Peyer's patch (tissue), 4 donors: ENCODE measurements at regions not wholly inside any gene's neighbourhood (a gene's known extent, or its start where the extent isn't known, plus 50 kb on each side); places are given as distances from the start of the nearest gene placed in this dataset.

Source experiments
- DNase-seq, 3 donors: peaks; one replicate each; pipeline ENCODE4 v3.0.0-alpha.2; 2017 to 2019
- H3K27ac ChIP-seq, 4 donors: fragments of 200-600 bp; sonication (generic); one replicate each; pipeline ENCODE4 v1.5.1; 2016 to 2019
- H3K27me3 ChIP-seq, 2 donors: fragments of 200-600 bp; sonication (generic); one replicate each; pipeline ENCODE4 v1.5.1; 2019
- H3K36me3 ChIP-seq, 3 donors: fragments of 200-600 bp; sonication (generic); one replicate each; pipeline ENCODE4 v1.5.1; 2016 to 2019
- H3K4me1 ChIP-seq, 4 donors: fragments of 200-600 bp; sonication (generic); one replicate each; pipeline ENCODE4 v1.5.1; 2016 to 2019
- H3K4me3 ChIP-seq, 4 donors: fragments of 200-600 bp; sonication (generic); 1 replicate in 3 of 4; 2 replicates in 1 of 4; pipeline ENCODE4 v1.5.1; 2016 to 2019; ENCODE audit warnings: mild to moderate bottlenecking in 1 of 4
- H3K9me3 ChIP-seq, 4 donors: fragments of 200-600 bp; sonication (generic); one replicate each; pipeline ENCODE4 v1.5.1; 2016 to 2019; ENCODE audit warnings: mild to moderate bottlenecking in 1 of 4
- CTCF ChIP-seq, 6 experiments: fragments of 450-650 bp in 4 of 6; fragments of 200-600 bp in 2 of 6; sonication (generic) in 1 of 6; IDR thresholded peaks; one replicate each; pipeline ENCODE4 v1.5.1; 2017 to 2019; ENCODE audit warnings: antibody characterized with exemption in 6 of 6, mild to moderate bottlenecking in 3 of 6, moderate library complexity in 1 of 6
- POLR2A ChIP-seq, 2 donors: fragments of 450-650 bp; IDR thresholded peaks; one replicate each; pipeline ENCODE4 v1.5.1; 2017; ENCODE audit warnings: antibody characterized with exemption in 2 of 2, mild to moderate bottlenecking in 2 of 2, moderate library complexity in 2 of 2

- H3K27me3 ChIP-seq: no peaks in the 10 kb centered on the region
- no peaks in the 10 kb centered on the region for H3K36me3 ChIP-seq
- H3K4me3 ChIP-seq: no peak overlapping the region
- H3K9me3 ChIP-seq: no peaks in the 10 kb centered on the region
- no peak for DNase-seq
- H3K27ac ChIP-seq: no peak overlapping the region
- TF ChIP-seq CTCF (IDR thresholded peaks at IDR 0.05) (no peak), POLR2A (IDR thresholded peaks at IDR 0.05) (no peak)
- peaks cover 0 to 4% (median under 1%) of the 10 kb centered on the region in 4 donors for H3K4me1 ChIP-seq
Measured at GRCh38 chr4:71181332-71181731, 157.5 kb upstream of the SLC4A4 start.

GRCh38 chr4:71184195-71184781, 154.5 kb upstream of the SLC4A4 start:
- Histone ChIP-seq H3K4me3 (no peak overlapping the region), H3K36me3 (no peaks in the 10 kb centered on the region), H3K27ac (no peak overlapping the region), H3K9me3 (no peaks in the 10 kb centered on the region), H3K27me3 (no peaks in the 10 kb centered on the region), H3K4me1 (peaks cover 0 to 14% (median 2%) of the 10 kb centered on the region in 4 donors)
- DNase-seq: peak in 2 of 3 donors; percentile 39 to 86
- TF ChIP-seq POLR2A (IDR thresholded peaks at IDR 0.05) (no peak), CTCF (IDR thresholded peaks at IDR 0.05) (peak; percentile 17 to 82 (median 70))

DNA sequence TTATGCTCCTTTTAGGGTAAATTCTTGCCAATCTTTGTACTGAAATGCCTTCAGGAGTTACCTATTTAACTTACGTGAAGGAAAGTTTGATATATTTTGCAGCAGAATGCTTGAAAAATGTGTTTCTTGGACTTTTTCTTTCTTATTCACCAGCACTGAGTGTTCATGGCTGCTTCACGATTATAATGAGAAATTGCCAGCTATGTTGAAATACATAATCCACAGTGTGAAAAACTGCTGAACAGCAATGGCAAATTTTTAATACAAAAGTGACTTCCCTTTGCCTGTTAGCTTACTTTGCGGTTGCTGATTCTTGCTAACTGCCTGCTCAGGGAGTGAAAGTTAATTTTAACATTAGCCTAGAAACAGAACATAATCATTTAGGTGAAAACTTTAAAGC, 153.8 kb upstream of the SLC4A4 start:
- H3K27ac ChIP-seq: no peak overlapping the region
- peaks cover 0 to 14% (median 2%) of the 10 kb centered on the region in 4 donors for H3K4me1 ChIP-seq
- no peak overlapping the region for H3K4me3 ChIP-seq

GRCh38 chr4:71186257-71186565, 152.6 kb upstream of the SLC4A4 start:
- Histone ChIP-seq H3K27ac (peak overlapping the region in 2 of 4 donors; percentile 84 to 86), H3K4me3 (peak overlapping the region; percentile 52 to 91 (median 76)), H3K9me3 (no peaks in the 10 kb centered on the region), H3K4me1 (peaks cover 0 to 14% (median 2%) of the 10 kb centered on the region in 4 donors), H3K36me3 (no peaks in the 10 kb centered on the region), H3K27me3 (no peaks in the 10 kb centered on the region)
- DNase-seq: no peak
- TF ChIP-seq POLR2A (IDR thresholded peaks at IDR 0.05) (no peak), CTCF (IDR thresholded peaks at IDR 0.05) (peak in 1 of 6 experiments; percentile 4)

More for the DNA sequence above, 153.8 kb upstream of the SLC4A4 start:
- no peaks in the 10 kb centered on the region for H3K27me3 ChIP-seq
- H3K9me3 ChIP-seq: no peaks in the 10 kb centered on the region
- DNase-seq: no peak
- TF ChIP-seq CTCF (IDR thresholded peaks at IDR 0.05) (no peak), POLR2A (IDR thresholded peaks at IDR 0.05) (no peak)
- H3K36me3 ChIP-seq: no peaks in the 10 kb centered on the region

GRCh38 chr4:71186566-71187403, 152.0 kb upstream of the SLC4A4 start:
- peak in 2 of 3 donors; percentile 66 to 79 for DNase-seq
- peak overlapping the region; percentile 52 to 91 (median 76) for H3K4me3 ChIP-seq
- H3K9me3 ChIP-seq: no peaks in the 10 kb centered on the region
- H3K36me3 ChIP-seq: no peaks in the 10 kb centered on the region
- TF ChIP-seq CTCF (IDR thresholded peaks at IDR 0.05) (peak in 1 of 6 experiments; percentile 3), POLR2A (IDR thresholded peaks at IDR 0.05) (peak; percentile 68 to 77)
- no peaks in the 10 kb centered on the region for H3K27me3 ChIP-seq
- H3K27ac ChIP-seq: peak overlapping the region in 3 of 4 donors; percentile 65 to 86 (median 84)
- peaks cover 0 to 14% (median 2%) of the 10 kb centered on the region in 4 donors for H3K4me1 ChIP-seq
